ENCODE measurements at regions not wholly inside any gene's neighbourhood (a gene's known extent, or its start where the extent isn't known, plus 50 kb on each side); places are given as distances from the start of the nearest gene placed in this dataset.

DNA sequence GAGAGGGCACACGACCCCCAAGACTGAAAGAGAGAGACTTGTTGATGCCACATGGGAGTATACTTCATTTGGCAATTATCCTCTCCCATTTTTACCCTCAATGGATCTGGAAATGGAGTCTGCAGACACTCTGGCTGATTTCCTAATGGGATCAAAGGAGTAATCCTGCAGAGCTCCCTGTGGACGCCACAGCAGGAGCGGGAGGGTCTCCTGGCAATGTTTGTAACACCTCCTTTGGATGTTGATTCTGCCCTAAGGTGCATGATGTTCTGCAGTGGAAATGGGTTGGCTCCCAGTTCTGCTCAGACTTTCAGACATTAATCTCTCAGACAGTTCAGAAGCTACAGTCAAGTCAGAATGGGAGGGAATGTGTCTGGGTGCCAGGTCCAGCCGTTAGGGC lies 166.0 kb upstream of the WDR11 start:
- TF ChIP-seq, protein P1, sequence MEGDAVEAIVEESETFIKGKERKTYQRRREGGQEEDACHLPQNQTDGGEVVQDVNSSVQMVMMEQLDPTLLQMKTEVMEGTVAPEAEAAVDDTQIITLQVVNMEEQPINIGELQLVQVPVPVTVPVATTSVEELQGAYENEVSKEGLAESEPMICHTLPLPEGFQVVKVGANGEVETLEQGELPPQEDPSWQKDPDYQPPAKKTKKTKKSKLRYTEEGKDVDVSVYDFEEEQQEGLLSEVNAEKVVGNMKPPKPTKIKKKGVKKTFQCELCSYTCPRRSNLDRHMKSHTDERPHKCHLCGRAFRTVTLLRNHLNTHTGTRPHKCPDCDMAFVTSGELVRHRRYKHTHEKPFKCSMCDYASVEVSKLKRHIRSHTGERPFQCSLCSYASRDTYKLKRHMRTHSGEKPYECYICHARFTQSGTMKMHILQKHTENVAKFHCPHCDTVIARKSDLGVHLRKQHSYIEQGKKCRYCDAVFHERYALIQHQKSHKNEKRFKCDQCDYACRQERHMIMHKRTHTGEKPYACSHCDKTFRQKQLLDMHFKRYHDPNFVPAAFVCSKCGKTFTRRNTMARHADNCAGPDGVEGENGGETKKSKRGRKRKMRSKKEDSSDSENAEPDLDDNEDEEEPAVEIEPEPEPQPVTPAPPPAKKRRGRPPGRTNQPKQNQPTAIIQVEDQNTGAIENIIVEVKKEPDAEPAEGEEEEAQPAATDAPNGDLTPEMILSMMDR (IDR thresholded peaks at IDR 0.05), result no peak
- TF ChIP-seq ZFX (IDR thresholded peaks at IDR 0.05; ENCODE audit: borderline replicate concordance), result no peak
